Esophagus muscularis mucosa (tissue), 4 donors: ENCODE measurements at regions not wholly inside any gene's neighbourhood (a gene's known extent, or its start where the extent isn't known, plus 50 kb on each side); places are given as distances from the start of the nearest gene placed in this dataset.

Source experiments
- EP300 ChIP-seq: sonication (generic); formaldehyde crosslinking; IDR thresholded peaks from one replicate; pipeline ENCODE4 v1.6.1; 2017; ENCODE audit warnings: antibody characterized with exemption
- POLR2A ChIP-seq: fragments of 450-650 bp; IDR thresholded peaks from one replicate; pipeline ENCODE4 v1.6.1; 2017; ENCODE audit warnings: antibody characterized with exemption, moderate library complexity, mild to moderate bottlenecking, low read depth
- POLR2AphosphoS5 ChIP-seq, 2 donors: sonication (generic); formaldehyde crosslinking; IDR thresholded peaks; one replicate each; pipeline ENCODE4 v1.6.1; 2017; ENCODE audit warnings: antibody characterized with exemption in 2 of 2
- TF ChIP-seq, protein P1 (sequence below), 3 experiments: fragments of 200-600 bp in 2 of 3; fragments of 450-650 bp in 1 of 3; sonication (generic) in 2 of 3; IDR thresholded peaks; one replicate each; pipeline ENCODE4 v1.5.1; 2017 to 2019; ENCODE audit warnings: antibody characterized with exemption in 3 of 3, mild to moderate bottlenecking in 2 of 3, moderate library complexity in 1 of 3

DNA sequence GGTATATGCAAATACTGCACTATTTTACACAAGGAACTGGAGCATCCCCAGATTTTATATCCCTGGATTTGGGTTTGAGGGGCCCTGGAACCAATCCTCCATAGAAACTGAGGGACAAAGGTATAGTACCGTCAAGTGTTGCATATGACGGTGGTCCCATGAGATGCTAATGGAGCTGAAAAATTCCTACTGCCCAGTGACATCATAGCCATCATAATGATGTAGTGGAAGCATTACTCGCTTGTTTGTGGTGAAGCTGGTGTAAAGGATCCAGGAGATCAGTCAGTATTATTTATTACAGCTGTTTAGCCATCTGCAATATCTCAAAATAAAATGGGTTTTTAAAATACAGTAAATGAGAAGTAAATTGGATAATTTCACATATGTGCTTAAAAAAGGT is 496.6 kb upstream of the HS6ST1 start:
- TF ChIP-seq, protein P1, sequence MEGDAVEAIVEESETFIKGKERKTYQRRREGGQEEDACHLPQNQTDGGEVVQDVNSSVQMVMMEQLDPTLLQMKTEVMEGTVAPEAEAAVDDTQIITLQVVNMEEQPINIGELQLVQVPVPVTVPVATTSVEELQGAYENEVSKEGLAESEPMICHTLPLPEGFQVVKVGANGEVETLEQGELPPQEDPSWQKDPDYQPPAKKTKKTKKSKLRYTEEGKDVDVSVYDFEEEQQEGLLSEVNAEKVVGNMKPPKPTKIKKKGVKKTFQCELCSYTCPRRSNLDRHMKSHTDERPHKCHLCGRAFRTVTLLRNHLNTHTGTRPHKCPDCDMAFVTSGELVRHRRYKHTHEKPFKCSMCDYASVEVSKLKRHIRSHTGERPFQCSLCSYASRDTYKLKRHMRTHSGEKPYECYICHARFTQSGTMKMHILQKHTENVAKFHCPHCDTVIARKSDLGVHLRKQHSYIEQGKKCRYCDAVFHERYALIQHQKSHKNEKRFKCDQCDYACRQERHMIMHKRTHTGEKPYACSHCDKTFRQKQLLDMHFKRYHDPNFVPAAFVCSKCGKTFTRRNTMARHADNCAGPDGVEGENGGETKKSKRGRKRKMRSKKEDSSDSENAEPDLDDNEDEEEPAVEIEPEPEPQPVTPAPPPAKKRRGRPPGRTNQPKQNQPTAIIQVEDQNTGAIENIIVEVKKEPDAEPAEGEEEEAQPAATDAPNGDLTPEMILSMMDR (IDR thresholded peaks at IDR 0.05), result no peak
- TF ChIP-seq POLR2AphosphoS5 (IDR thresholded peaks at IDR 0.05), result no peak
- TF ChIP-seq POLR2A, result no peak
- TF ChIP-seq EP300, result no peak
